Effector memory CD4-positive, alpha-beta T cell (primary cell): ENCODE measurements at regions not wholly inside any gene's neighbourhood (a gene's known extent, or its start where the extent isn't known, plus 50 kb on each side); places are given as distances from the start of the nearest gene placed in this dataset.

ENCODE experiments used
- DNase-seq, 3 donors: peaks; one replicate each; pipeline ENCODE4 v3.0.0-alpha.2; 2020
- H3K27ac ChIP-seq: 2 replicates; pipeline ENCODE4 v1.7.0; 2013; ENCODE audit warnings: mild to moderate bottlenecking, low read length, moderate library complexity; ENCODE audit not compliant: insufficient read depth, poor library complexity, severe bottlenecking
- H3K27me3 ChIP-seq: replicated peaks from 2 replicates; pipeline ENCODE4 v1.7.0; 2013; ENCODE audit warnings: mild to moderate bottlenecking, low read length; ENCODE audit not compliant: insufficient read depth, control insufficient read depth, poor library complexity, severe bottlenecking
- H3K36me3 ChIP-seq: 2 replicates; pipeline ENCODE4 v1.7.0; 2013; ENCODE audit warnings: mild to moderate bottlenecking, low read length, moderate library complexity; ENCODE audit not compliant: control insufficient read depth, insufficient read depth
- H3K4me1 ChIP-seq: 2 replicates; pipeline ENCODE4 v1.7.0; 2013; ENCODE audit warnings: low read length, mild to moderate bottlenecking; ENCODE audit not compliant: control insufficient read depth, insufficient read depth, poor library complexity, severe bottlenecking
- H3K4me3 ChIP-seq: 2 replicates; pipeline ENCODE4 v1.7.0; 2013; ENCODE audit warnings: low read length, low read depth, mild to moderate bottlenecking; ENCODE audit not compliant: insufficient read depth, poor library complexity, severe bottlenecking
- H3K9me3 ChIP-seq: 2 replicates; pipeline ENCODE4 v1.7.0; 2013; ENCODE audit warnings: mild to moderate bottlenecking, low read length, moderate library complexity; ENCODE audit not compliant: control insufficient read depth

- no peak for DNase-seq
- Histone ChIP-seq H3K4me1 (no peaks in the 10 kb centered on the region), H3K4me3 (no peak overlapping the region), H3K27ac (no peak overlapping the region), H3K27me3 (no peaks in the 10 kb centered on the region), H3K9me3 (no peaks in the 10 kb centered on the region), H3K36me3 (no peaks in the 10 kb centered on the region)
These were observed 136.8 kb upstream of the XYLT1 start for GRCh38 chr16:17607609-17608008.

- H3K4me1 ChIP-seq = no peaks in the 10 kb centered on the region
- H3K4me3 ChIP-seq = no peak overlapping the region
- no peaks in the 10 kb centered on the region for H3K9me3 ChIP-seq
- no peak overlapping the region for H3K27ac ChIP-seq
- no peaks in the 10 kb centered on the region for H3K36me3 ChIP-seq
- no peak for DNase-seq
- H3K27me3 ChIP-seq = no peaks in the 10 kb centered on the region
These were observed 136.3 kb upstream of the XYLT1 start for GRCh38 chr16:17607075-17607509.

GRCh38 chr16:17606460-17606859 is 135.7 kb upstream of the XYLT1 start:
- no peaks in the 10 kb centered on the region for H3K9me3 ChIP-seq
- H3K4me3 ChIP-seq = no peak overlapping the region
- no peaks in the 10 kb centered on the region for H3K27me3 ChIP-seq
- no peaks in the 10 kb centered on the region for H3K36me3 ChIP-seq
- no peak overlapping the region for H3K27ac ChIP-seq
- no peak for DNase-seq
- no peaks in the 10 kb centered on the region for H3K4me1 ChIP-seq

- DNase-seq = no peak
- Histone ChIP-seq H3K27ac (no peak overlapping the region), H3K4me1 (no peaks in the 10 kb centered on the region), H3K4me3 (no peak overlapping the region), H3K27me3 (no peaks in the 10 kb centered on the region), H3K9me3 (no peaks in the 10 kb centered on the region), H3K36me3 (no peaks in the 10 kb centered on the region)
These were observed 135.0 kb upstream of the XYLT1 start for GRCh38 chr16:17605784-17606183.

- DNase-seq = no peak
- Histone ChIP-seq H3K27ac (no peak overlapping the region), H3K4me1 (no peaks in the 10 kb centered on the region), H3K9me3 (peaks cover 3% of the 10 kb centered on the region), H3K4me3 (no peak overlapping the region), H3K27me3 (no peaks in the 10 kb centered on the region), H3K36me3 (no peaks in the 10 kb centered on the region)
These were observed 132.9 kb upstream of the XYLT1 start for GRCh38 chr16:17603626-17604025.

- H3K4me1 ChIP-seq = no peaks in the 10 kb centered on the region
- no peak for DNase-seq
- no peak overlapping the region for H3K27ac ChIP-seq
- no peaks in the 10 kb centered on the region for H3K27me3 ChIP-seq
- peaks cover 6% of the 10 kb centered on the region for H3K9me3 ChIP-seq
- no peak overlapping the region for H3K4me3 ChIP-seq
- no peaks in the 10 kb centered on the region for H3K36me3 ChIP-seq
These were observed 131.9 kb upstream of the XYLT1 start for GRCh38 chr16:17602678-17603077.

- H3K36me3 ChIP-seq = no peaks in the 10 kb centered on the region
- no peaks in the 10 kb centered on the region for H3K4me1 ChIP-seq
- no peak overlapping the region for H3K4me3 ChIP-seq
- no peaks in the 10 kb centered on the region for H3K27me3 ChIP-seq
- no peak for DNase-seq
- peaks cover 6% of the 10 kb centered on the region for H3K9me3 ChIP-seq
- no peak overlapping the region for H3K27ac ChIP-seq
These were observed 128.2 kb upstream of the XYLT1 start for GRCh38 chr16:17598968-17599367.

GRCh38 chr16:17591655-17592405 is 121.1 kb upstream of the XYLT1 start:
- H3K36me3 ChIP-seq = no peaks in the 10 kb centered on the region
- peak; percentile 15 to 45 (median 39) for DNase-seq
- no peak overlapping the region for H3K4me3 ChIP-seq
- H3K9me3 ChIP-seq = no peaks in the 10 kb centered on the region
- no peaks in the 10 kb centered on the region for H3K4me1 ChIP-seq
- no peaks in the 10 kb centered on the region for H3K27me3 ChIP-seq
- peak overlapping the region; percentile 70 for H3K27ac ChIP-seq

DNA sequence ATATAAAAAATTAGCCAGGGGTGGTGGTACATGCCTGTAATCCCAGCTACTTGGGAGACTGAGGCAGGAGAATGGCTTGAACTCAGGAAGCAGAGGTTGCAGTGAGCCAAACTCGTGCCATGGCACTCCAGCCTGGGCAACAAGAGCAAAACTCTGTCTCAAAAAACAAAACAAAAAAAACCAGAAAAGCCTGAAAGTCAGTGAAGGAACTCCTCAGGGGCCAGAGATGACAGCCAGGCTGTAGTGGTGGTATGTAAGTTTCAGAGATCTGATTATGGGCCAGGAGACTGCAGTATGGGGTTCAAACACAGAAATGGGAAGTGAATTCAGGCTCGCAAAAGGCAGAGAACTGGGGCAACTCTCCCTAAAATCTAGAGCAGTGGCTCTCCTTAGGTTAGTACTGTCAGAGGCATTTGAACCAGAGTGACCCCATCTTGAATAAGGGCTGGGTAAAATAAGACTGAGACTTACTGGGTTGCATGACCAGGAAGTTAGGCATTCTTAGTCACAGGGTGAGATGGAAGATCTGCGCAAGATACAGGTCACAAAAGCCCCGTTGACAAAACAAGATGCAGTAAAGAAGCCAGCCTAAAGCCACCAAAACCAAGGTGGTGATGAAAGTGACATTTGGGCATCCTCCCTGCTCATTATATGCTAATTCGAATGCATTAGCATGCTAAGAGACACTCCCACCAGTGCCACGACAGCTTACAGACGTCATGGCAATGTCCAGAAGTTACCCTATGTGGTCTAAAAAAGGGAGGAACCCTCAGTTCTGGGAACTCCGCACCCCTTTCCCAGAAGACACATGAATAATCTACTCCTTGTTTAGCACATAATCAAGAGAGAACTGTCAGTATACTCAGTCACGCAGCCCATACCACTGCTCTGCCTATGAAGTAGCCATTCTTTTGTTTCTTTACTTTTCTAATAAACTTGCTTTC is 120.2 kb upstream of the XYLT1 start:
- H3K4me1 ChIP-seq = no peaks in the 10 kb centered on the region
- H3K9me3 ChIP-seq = no peaks in the 10 kb centered on the region
- no peak overlapping the region for H3K4me3 ChIP-seq
- H3K27me3 ChIP-seq = no peaks in the 10 kb centered on the region
- H3K27ac ChIP-seq = peak overlapping the region; percentile 70
- H3K36me3 ChIP-seq = no peaks in the 10 kb centered on the region
- DNase-seq = peak; percentile 39 to 66 (median 55)

DNA sequence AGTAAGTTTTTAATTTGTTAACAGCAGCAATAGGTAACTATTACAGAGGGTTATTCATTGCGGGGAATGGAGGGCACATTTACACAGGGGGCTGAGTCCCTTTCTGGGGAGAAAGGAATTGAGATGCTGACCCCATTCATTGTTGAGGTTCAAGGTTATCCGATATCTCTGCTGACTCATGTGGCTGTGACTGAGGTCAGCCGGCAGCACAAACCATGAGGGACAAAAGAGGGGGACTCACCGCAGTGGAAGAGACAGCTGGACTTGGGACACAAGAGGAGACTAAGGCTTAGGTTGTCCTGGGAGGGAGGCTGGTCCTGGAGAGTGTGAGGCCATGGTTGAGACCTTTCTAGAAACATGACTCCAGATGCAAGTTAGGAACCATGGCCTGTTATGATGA is 119.1 kb upstream of the XYLT1 start:
- Histone ChIP-seq H3K36me3 (no peaks in the 10 kb centered on the region), H3K27me3 (no peaks in the 10 kb centered on the region), H3K4me1 (no peaks in the 10 kb centered on the region), H3K9me3 (no peaks in the 10 kb centered on the region), H3K27ac (no peak overlapping the region), H3K4me3 (no peak overlapping the region)
- no peak for DNase-seq
